GM23338 (cell line): ENCODE measurements at regions not wholly inside any gene's neighbourhood (a gene's known extent, or its start where the extent isn't known, plus 50 kb on each side); places are given as distances from the start of the nearest gene placed in this dataset.

ENCODE experiments used
- ATAC-seq: fragments of 200-7000 bp; cut with Tn5 transposase; 3 replicates; pipeline ENCODE4 v1.9.1; 2020
- DNase-seq: peaks from one replicate; pipeline ENCODE4 v3.0.0-alpha.2; 2015; ENCODE audit warnings: low spot score
- H2AFZ ChIP-seq: fragments of 200-600 bp; sonication (generic); 2 replicates; pipeline ENCODE4 v1.8.0; 2016; ENCODE audit warnings: antibody characterized with exemption, mild to moderate bottlenecking, moderate library complexity
- H3F3A ChIP-seq: fragments of 200-600 bp; sonication (generic); replicated peaks from 2 replicates; pipeline ENCODE4 v1.8.0; 2017; ENCODE audit warnings: antibody characterized with exemption, mixed run types, low read depth
- H3K27ac ChIP-seq: fragments of 200-600 bp; sonication (generic); 2 replicates; pipeline ENCODE4 v1.6.1; 2016; ENCODE audit warnings: low read depth
- H3K27me3 ChIP-seq: fragments of 200-600 bp; sonication (generic); 2 replicates; pipeline ENCODE4 v1.8.0; 2016; ENCODE audit warnings: mild to moderate bottlenecking, mixed run types, moderate library complexity; ENCODE audit not compliant: insufficient read depth
- H3K36me3 ChIP-seq: fragments of 200-600 bp; sonication (generic); 2 replicates; pipeline ENCODE4 v1.8.0; 2016; ENCODE audit warnings: mild to moderate bottlenecking; ENCODE audit not compliant: insufficient read depth
- H3K4me1 ChIP-seq: fragments of 200-600 bp; sonication (generic); 2 replicates; pipeline ENCODE4 v1.8.0; 2016; ENCODE audit warnings: mild to moderate bottlenecking, moderate library complexity; ENCODE audit not compliant: insufficient read depth
- H3K4me2 ChIP-seq: fragments of 200-600 bp; sonication (generic); 2 replicates; pipeline ENCODE4 v1.7.1; 2017; ENCODE audit warnings: mixed run types
- H3K4me3 ChIP-seq: fragments of 200-600 bp; sonication (generic); 2 replicates; pipeline ENCODE4 v1.6.1; 2016; ENCODE audit warnings: mixed run types
- H3K79me2 ChIP-seq: fragments of 200-600 bp; sonication (generic); replicated peaks from 2 replicates; pipeline ENCODE4 v1.8.0; 2017; ENCODE audit warnings: mild to moderate bottlenecking; ENCODE audit not compliant: insufficient read depth
- H3K9me2 ChIP-seq: fragments of 200-600 bp; sonication (generic); 2 replicates; pipeline ENCODE4 v1.8.0; 2017; ENCODE audit not compliant: insufficient read depth
- H4K20me1 ChIP-seq: fragments of 200-600 bp; sonication (generic); replicated peaks from 2 replicates; pipeline ENCODE4 v1.8.0; 2017; ENCODE audit warnings: mild to moderate bottlenecking; ENCODE audit not compliant: insufficient read depth
- H3K27ac Mint-ChIP-seq: 2 replicates; pipeline ENCODE4 v1.8.0; 2020; ENCODE audit warnings: inconsistent platforms, mild to moderate bottlenecking, moderate library complexity, mixed read lengths
- H3K27me3 Mint-ChIP-seq: 3 replicates; pipeline ENCODE4 v1.8.0; 2022; ENCODE audit warnings: low read depth, mild to moderate bottlenecking, moderate library complexity, mixed read lengths, inconsistent platforms; ENCODE audit not compliant: insufficient read depth, poor library complexity
- H3K36me3 Mint-ChIP-seq: 3 replicates; pipeline ENCODE4 v1.8.0; 2021; ENCODE audit warnings: low read depth, mild to moderate bottlenecking, inconsistent platforms, moderate library complexity, mixed read lengths
- H3K4me1 Mint-ChIP-seq: 3 replicates; pipeline ENCODE4 v1.8.0; 2020; ENCODE audit warnings: mild to moderate bottlenecking, inconsistent platforms, mixed read lengths
- H3K4me3 Mint-ChIP-seq: 3 replicates; pipeline ENCODE4 v1.8.0; 2021; ENCODE audit warnings: moderate library complexity, mild to moderate bottlenecking, inconsistent platforms, mixed read lengths
- H3K9me3 Mint-ChIP-seq: 3 replicates; pipeline ENCODE4 v1.8.0; 2020; ENCODE audit warnings: moderate library complexity, mild to moderate bottlenecking, inconsistent platforms, mixed read lengths
- CREB1 ChIP-seq: fragments of 250-450 bp; sonication (Bioruptor Pico); IDR thresholded peaks from 2 replicates; pipeline ENCODE4 v1.5.0; 2020; ENCODE audit warnings: low read depth, mild to moderate bottlenecking, moderate library complexity
- CTCF ChIP-seq, 2 experiments: fragments of 200-600 bp in 1 of 2; sonication (generic) in 1 of 2; conservative IDR thresholded peaks; 2 replicates each; pipeline versions ENCODE4 v1.5.1 to v1.6.1; 2016 to 2017; ENCODE audit warnings: antibody characterized with exemption in 2 of 2, low read depth in 2 of 2, mild to moderate bottlenecking in 2 of 2, moderate library complexity in 1 of 2
- EZH2phosphoT487 ChIP-seq: fragments of 200-600 bp; sonication (generic); IDR thresholded peaks from one replicate; pipeline ENCODE4 v1.8.1; 2018; ENCODE audit warnings: antibody characterized with exemption; ENCODE audit not compliant: unreplicated experiment
- JUNB ChIP-seq: IDR thresholded peaks from one replicate; pipeline ENCODE4 v1.6.1; 2016; ENCODE audit warnings: antibody characterized with exemption; ENCODE audit not compliant: unreplicated experiment
- NANOG ChIP-seq: IDR thresholded peaks from 2 replicates; pipeline ENCODE4 v1.6.1; 2016; ENCODE audit warnings: antibody characterized with exemption, borderline replicate concordance
- POLR2AphosphoS5 ChIP-seq: IDR thresholded peaks from 2 replicates; pipeline ENCODE4 v1.6.1; 2016; ENCODE audit warnings: antibody characterized with exemption, low read depth
- REST ChIP-seq: IDR thresholded peaks from one replicate; pipeline ENCODE4 v1.6.1; 2018; ENCODE audit warnings: antibody characterized with exemption; ENCODE audit not compliant: unreplicated experiment
- STAT1 ChIP-seq: IDR thresholded peaks from one replicate; pipeline ENCODE4 v1.6.1; 2016; ENCODE audit warnings: antibody characterized with exemption; ENCODE audit not compliant: unreplicated experiment
- ZNF114 ChIP-seq: fragments of 250-450 bp; sonication (Bioruptor Pico); IDR thresholded peaks from 2 replicates; pipeline ENCODE4 v1.5.0; 2020; ENCODE audit warnings: mild to moderate bottlenecking, moderate library complexity
- ZNF331 ChIP-seq: fragments of 250-450 bp; sonication (Bioruptor Pico); IDR thresholded peaks from 2 replicates; pipeline ENCODE4 v1.5.0; 2020; ENCODE audit warnings: low read depth, mild to moderate bottlenecking, moderate library complexity
- TF ChIP-seq, protein P1 (sequence below): IDR thresholded peaks from 2 replicates; pipeline ENCODE4 v1.6.1; 2016; ENCODE audit warnings: antibody characterized with exemption

- H3K27ac ChIP-seq: no peak overlapping the region
- H3K27me3 ChIP-seq: no peaks in the 10 kb centered on the region
Measured at GRCh38 chr5:120151825-120152224, 312.3 kb upstream of the PRR16 start.

DNA sequence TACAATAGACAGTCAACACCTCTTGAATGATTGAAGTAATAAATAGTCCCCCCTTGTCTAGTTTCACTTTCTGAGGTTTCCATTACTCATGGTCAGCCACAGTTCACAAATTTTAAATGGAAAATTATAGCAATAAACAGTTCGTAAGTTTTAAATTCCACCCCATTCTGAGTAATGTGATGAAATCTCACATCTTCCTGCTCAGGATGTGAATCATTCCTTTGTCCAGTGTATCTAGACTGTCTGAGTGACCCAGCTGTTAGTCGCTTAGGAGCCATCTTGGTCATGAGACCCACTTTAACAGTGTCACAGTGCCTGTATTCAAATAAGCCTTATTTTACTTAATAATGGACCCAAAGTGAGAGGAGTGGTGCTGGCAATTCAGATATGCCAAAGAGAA is 311.6 kb upstream of the PRR16 start:
- no peak for DNase-seq
- Histone ChIP-seq H3K4me2 (no peak overlapping the region), H4K20me1 (no peaks in the 10 kb centered on the region), H3K27ac (no peak overlapping the region), H3K79me2 (no peaks in the 10 kb centered on the region), H2AFZ (no peak overlapping the region), H3K4me3 (no peak overlapping the region), H3K4me1 (no peaks in the 10 kb centered on the region), H3K27me3 (no peaks in the 10 kb centered on the region), H3K36me3 (no peaks in the 10 kb centered on the region), H3F3A (no peaks in the 10 kb centered on the region), H3K9me2 (no peaks in the 10 kb centered on the region)
- Mint-ChIP-seq H3K27me3 (no peaks in the 10 kb centered on the region), H3K9me3 (0 out of 3 replicates have a peak, but pooled peaks cover 2% of the 10 kb centered on the region), H3K27ac (no peak overlapping the region), H3K4me1 (peaks cover 10% of the 10 kb centered on the region), H3K36me3 (no peaks in the 10 kb centered on the region; the same call in 2 of the 3 replicates), H3K4me3 (no peak overlapping the region)
- ATAC-seq: no peak
- no peak for TF ChIP-seq NANOG
- TF ChIP-seq STAT1: no peak
- TF ChIP-seq REST: no peak
- TF ChIP-seq POLR2AphosphoS5: no peak
- no peak for TF ChIP-seq CTCF (conservative IDR thresholded peaks at IDR 0.05; ENCODE audit: low read depth in 2 of 2)
- TF ChIP-seq ZNF114: no peak
- no peak for TF ChIP-seq ZNF331
- TF ChIP-seq EZH2phosphoT487: no peak
- no peak for TF ChIP-seq JUNB
- no peak for TF ChIP-seq CREB1 (CRISPR knock-in tag)

More at GRCh38 chr5:120151825-120152224, 312.3 kb upstream of the PRR16 start:
- Histone ChIP-seq H3K9me2 (0 out of 2 replicates have a peak, but pooled peaks cover under 1% of the 10 kb centered on the region), H3K4me1 (no peaks in the 10 kb centered on the region), H3K79me2 (no peaks in the 10 kb centered on the region), H3K4me3 (no peak overlapping the region), H3K4me2 (no peak overlapping the region), H3K36me3 (no peaks in the 10 kb centered on the region), H2AFZ (no peak overlapping the region), H3F3A (no peaks in the 10 kb centered on the region), H4K20me1 (no peaks in the 10 kb centered on the region)
- Mint-ChIP-seq H3K4me1 (peaks cover 10% of the 10 kb centered on the region), H3K36me3 (peaks cover 6% of the 10 kb centered on the region; the same call in 2 of the 3 replicates), H3K9me3 (peaks cover 8% of the 10 kb centered on the region), H3K27ac (no peak overlapping the region), H3K4me3 (no peak overlapping the region), H3K27me3 (no peaks in the 10 kb centered on the region)
- DNase-seq: no peak
- no peak for TF ChIP-seq REST
- TF ChIP-seq, protein P1, sequence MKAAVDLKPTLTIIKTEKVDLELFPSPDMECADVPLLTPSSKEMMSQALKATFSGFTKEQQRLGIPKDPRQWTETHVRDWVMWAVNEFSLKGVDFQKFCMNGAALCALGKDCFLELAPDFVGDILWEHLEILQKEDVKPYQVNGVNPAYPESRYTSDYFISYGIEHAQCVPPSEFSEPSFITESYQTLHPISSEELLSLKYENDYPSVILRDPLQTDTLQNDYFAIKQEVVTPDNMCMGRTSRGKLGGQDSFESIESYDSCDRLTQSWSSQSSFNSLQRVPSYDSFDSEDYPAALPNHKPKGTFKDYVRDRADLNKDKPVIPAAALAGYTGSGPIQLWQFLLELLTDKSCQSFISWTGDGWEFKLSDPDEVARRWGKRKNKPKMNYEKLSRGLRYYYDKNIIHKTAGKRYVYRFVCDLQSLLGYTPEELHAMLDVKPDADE: no peak
- ATAC-seq: no peak
